Activated naive CD8-positive, alpha-beta T cell treated with anti-CD3 and anti-CD28 coated beads, Interleukin-2, amount 50 U/mL, for 24 hours (primary cell): ENCODE measurements at regions not wholly inside any gene's neighbourhood (a gene's known extent, or its start where the extent isn't known, plus 50 kb on each side); places are given as distances from the start of the nearest gene placed in this dataset.

ENCODE experiments used
- ATAC-seq: fragments of 150-1000 bp; cut with Tn5 transposase; one replicate; pipeline ENCODE4 v1.10.0; 2021
- DNase-seq: peaks from one replicate; pipeline ENCODE4 v3.0.0; 2021
- H3K27ac Mint-ChIP-seq: one replicate; pipeline ENCODE4 v1.8.0; 2021; ENCODE audit warnings: mild to moderate bottlenecking, mixed read lengths
- H3K27me3 Mint-ChIP-seq: one replicate; pipeline ENCODE4 v1.8.0; 2021; ENCODE audit warnings: mixed read lengths
- H3K36me3 Mint-ChIP-seq: one replicate; pipeline ENCODE4 v1.8.0; 2021; ENCODE audit warnings: low read depth, mixed read lengths
- H3K4me1 Mint-ChIP-seq: one replicate; pipeline ENCODE4 v1.8.0; 2021; ENCODE audit warnings: mixed read lengths
- H3K4me3 Mint-ChIP-seq: one replicate; pipeline ENCODE4 v1.8.0; 2021; ENCODE audit warnings: mild to moderate bottlenecking, moderate library complexity, mixed read lengths
- H3K9me3 Mint-ChIP-seq: one replicate; pipeline ENCODE4 v1.8.0; 2021; ENCODE audit warnings: mixed read lengths

- H3K4me1 Mint-ChIP-seq, result no peaks in the 10 kb centered on the region
- H3K27me3 Mint-ChIP-seq, result no peaks in the 10 kb centered on the region
- no peaks in the 10 kb centered on the region for H3K9me3 Mint-ChIP-seq
- H3K36me3 Mint-ChIP-seq, result no peaks in the 10 kb centered on the region
- no peak overlapping the region for H3K27ac Mint-ChIP-seq
- ATAC-seq (no peak), DNase-seq (no peak)
- H3K4me3 Mint-ChIP-seq, result no peak overlapping the region
Measured at GRCh38 chr4:124515591-124515990, 196.9 kb downstream of the ANKRD50 start.

GRCh38 chr4:124519196-124519595, 193.3 kb downstream of the ANKRD50 start:
- no peaks in the 10 kb centered on the region for H3K9me3 Mint-ChIP-seq
- H3K36me3 Mint-ChIP-seq, result no peaks in the 10 kb centered on the region
- H3K4me1 Mint-ChIP-seq, result no peaks in the 10 kb centered on the region
- no peak overlapping the region for H3K4me3 Mint-ChIP-seq
- DNase-seq (no peak), ATAC-seq (no peak)
- no peak overlapping the region for H3K27ac Mint-ChIP-seq
- H3K27me3 Mint-ChIP-seq, result peaks cover 2% of the 10 kb centered on the region

- DNase-seq, result no peak
- ATAC-seq, result no peak
- Mint-ChIP-seq H3K27ac (no peak overlapping the region), H3K9me3 (no peaks in the 10 kb centered on the region), H3K27me3 (peaks cover 2% of the 10 kb centered on the region), H3K36me3 (no peaks in the 10 kb centered on the region), H3K4me3 (no peak overlapping the region), H3K4me1 (no peaks in the 10 kb centered on the region)
Measured at GRCh38 chr4:124523816-124524215, 188.7 kb downstream of the ANKRD50 start.

- ATAC-seq (no peak), DNase-seq (no peak)
- H3K4me3 Mint-ChIP-seq, result no peak overlapping the region
- H3K9me3 Mint-ChIP-seq, result no peaks in the 10 kb centered on the region
- peaks cover 2% of the 10 kb centered on the region for H3K27me3 Mint-ChIP-seq
- H3K36me3 Mint-ChIP-seq, result no peaks in the 10 kb centered on the region
- no peak overlapping the region for H3K27ac Mint-ChIP-seq
- no peaks in the 10 kb centered on the region for H3K4me1 Mint-ChIP-seq
Measured at GRCh38 chr4:124525524-124525923, 187.0 kb downstream of the ANKRD50 start.

- Mint-ChIP-seq H3K4me1 (no peaks in the 10 kb centered on the region), H3K27me3 (peaks cover 2% of the 10 kb centered on the region), H3K9me3 (no peaks in the 10 kb centered on the region), H3K36me3 (no peaks in the 10 kb centered on the region), H3K4me3 (no peak overlapping the region), H3K27ac (no peak overlapping the region)
- ATAC-seq, result no peak
- no peak for DNase-seq
Measured at GRCh38 chr4:124526331-124526730, 186.2 kb downstream of the ANKRD50 start.

GRCh38 chr4:124526769-124527168, 185.8 kb downstream of the ANKRD50 start:
- Mint-ChIP-seq H3K36me3 (no peaks in the 10 kb centered on the region), H3K27me3 (no peaks in the 10 kb centered on the region), H3K4me3 (no peak overlapping the region), H3K27ac (no peak overlapping the region), H3K9me3 (no peaks in the 10 kb centered on the region), H3K4me1 (no peaks in the 10 kb centered on the region)
- no peak for ATAC-seq
- no peak for DNase-seq

GRCh38 chr4:124527364-124527763, 185.2 kb downstream of the ANKRD50 start:
- Mint-ChIP-seq H3K27me3 (no peaks in the 10 kb centered on the region), H3K27ac (no peak overlapping the region)
- no peak for ATAC-seq

GRCh38 chr4:124529131-124529530, 183.4 kb downstream of the ANKRD50 start:
- no peaks in the 10 kb centered on the region for H3K9me3 Mint-ChIP-seq
- DNase-seq (no peak), ATAC-seq (no peak)
- H3K4me3 Mint-ChIP-seq, result no peak overlapping the region
- H3K4me1 Mint-ChIP-seq, result no peaks in the 10 kb centered on the region
- no peak overlapping the region for H3K27ac Mint-ChIP-seq
- H3K36me3 Mint-ChIP-seq, result no peaks in the 10 kb centered on the region
- no peaks in the 10 kb centered on the region for H3K27me3 Mint-ChIP-seq

More at GRCh38 chr4:124527364-124527763, 185.2 kb downstream of the ANKRD50 start:
- Mint-ChIP-seq H3K9me3 (no peaks in the 10 kb centered on the region), H3K36me3 (no peaks in the 10 kb centered on the region), H3K4me3 (no peak overlapping the region), H3K4me1 (no peaks in the 10 kb centered on the region)
- DNase-seq, result no peak

GRCh38 chr4:124530464-124531077, 182.0 kb downstream of the ANKRD50 start:
- no peaks in the 10 kb centered on the region for H3K9me3 Mint-ChIP-seq
- no peaks in the 10 kb centered on the region for H3K27me3 Mint-ChIP-seq
- no peaks in the 10 kb centered on the region for H3K4me1 Mint-ChIP-seq
- no peaks in the 10 kb centered on the region for H3K36me3 Mint-ChIP-seq
- ATAC-seq, result no peak
- no peak for DNase-seq
- no peak overlapping the region for H3K4me3 Mint-ChIP-seq
- no peak overlapping the region for H3K27ac Mint-ChIP-seq

GRCh38 chr4:124534131-124534530, 178.4 kb downstream of the ANKRD50 start:
- ATAC-seq, result no peak
- Mint-ChIP-seq H3K4me1 (no peaks in the 10 kb centered on the region), H3K9me3 (no peaks in the 10 kb centered on the region), H3K36me3 (no peaks in the 10 kb centered on the region), H3K27ac (no peak overlapping the region), H3K27me3 (no peaks in the 10 kb centered on the region), H3K4me3 (no peak overlapping the region)
- DNase-seq, result no peak

- H3K27me3 Mint-ChIP-seq, result no peaks in the 10 kb centered on the region
- DNase-seq (no peak), ATAC-seq (no peak)
- no peaks in the 10 kb centered on the region for H3K9me3 Mint-ChIP-seq
- H3K4me3 Mint-ChIP-seq, result no peak overlapping the region
- H3K36me3 Mint-ChIP-seq, result no peaks in the 10 kb centered on the region
- no peaks in the 10 kb centered on the region for H3K4me1 Mint-ChIP-seq
- no peak overlapping the region for H3K27ac Mint-ChIP-seq
Measured at GRCh38 chr4:124535003-124535402, 177.5 kb downstream of the ANKRD50 start.

GRCh38 chr4:124536946-124537345, 175.6 kb downstream of the ANKRD50 start:
- no peaks in the 10 kb centered on the region for H3K4me1 Mint-ChIP-seq
- no peak for ATAC-seq
- no peaks in the 10 kb centered on the region for H3K27me3 Mint-ChIP-seq

GRCh38 chr4:124537971-124538370, 174.6 kb downstream of the ANKRD50 start:
- Mint-ChIP-seq H3K9me3 (no peaks in the 10 kb centered on the region), H3K4me3 (no peak overlapping the region), H3K36me3 (no peaks in the 10 kb centered on the region), H3K27me3 (no peaks in the 10 kb centered on the region), H3K4me1 (no peaks in the 10 kb centered on the region), H3K27ac (no peak overlapping the region)
- no peak for ATAC-seq
- DNase-seq, result no peak

More at GRCh38 chr4:124536946-124537345, 175.6 kb downstream of the ANKRD50 start:
- DNase-seq, result no peak
- Mint-ChIP-seq H3K4me3 (no peak overlapping the region), H3K27ac (no peak overlapping the region), H3K9me3 (no peaks in the 10 kb centered on the region), H3K36me3 (no peaks in the 10 kb centered on the region)

- DNase-seq (no peak), ATAC-seq (no peak)
- H3K27ac Mint-ChIP-seq, result no peak overlapping the region
- H3K27me3 Mint-ChIP-seq, result no peaks in the 10 kb centered on the region
- H3K4me1 Mint-ChIP-seq, result no peaks in the 10 kb centered on the region
- H3K9me3 Mint-ChIP-seq, result no peaks in the 10 kb centered on the region
- H3K4me3 Mint-ChIP-seq, result no peak overlapping the region
- H3K36me3 Mint-ChIP-seq, result no peaks in the 10 kb centered on the region
Measured at GRCh38 chr4:124540014-124540413, 172.5 kb downstream of the ANKRD50 start.

GRCh38 chr4:124541652-124542420, 170.7 kb downstream of the ANKRD50 start:
- Mint-ChIP-seq H3K27me3 (peaks cover 2% of the 10 kb centered on the region), H3K4me1 (no peaks in the 10 kb centered on the region), H3K27ac (no peak overlapping the region), H3K9me3 (no peaks in the 10 kb centered on the region), H3K36me3 (no peaks in the 10 kb centered on the region), H3K4me3 (no peak overlapping the region)
- DNase-seq (no peak), ATAC-seq (no peak)
